Stimulated activated CD4-positive, alpha-beta T cell treated with anti-CD3 and anti-CD28 coated beads, Interleukin-4, amount 100 ng/mL, for 48 hours (primary cell): ENCODE measurements at regions not wholly inside any gene's neighbourhood (a gene's known extent, or its start where the extent isn't known, plus 50 kb on each side); places are given as distances from the start of the nearest gene placed in this dataset.
"Not testable (repeated sequence)": the region's sequence is repeated elsewhere in the genome, so short reads cannot be mapped to it uniquely, and the experiment has no call there.

Experiments
- DNase-seq, 2 donors: peaks; one replicate each; pipeline ENCODE4 v3.0.0-alpha.2; 2020; ENCODE audit warnings: low read depth in 2 of 2

DNA sequence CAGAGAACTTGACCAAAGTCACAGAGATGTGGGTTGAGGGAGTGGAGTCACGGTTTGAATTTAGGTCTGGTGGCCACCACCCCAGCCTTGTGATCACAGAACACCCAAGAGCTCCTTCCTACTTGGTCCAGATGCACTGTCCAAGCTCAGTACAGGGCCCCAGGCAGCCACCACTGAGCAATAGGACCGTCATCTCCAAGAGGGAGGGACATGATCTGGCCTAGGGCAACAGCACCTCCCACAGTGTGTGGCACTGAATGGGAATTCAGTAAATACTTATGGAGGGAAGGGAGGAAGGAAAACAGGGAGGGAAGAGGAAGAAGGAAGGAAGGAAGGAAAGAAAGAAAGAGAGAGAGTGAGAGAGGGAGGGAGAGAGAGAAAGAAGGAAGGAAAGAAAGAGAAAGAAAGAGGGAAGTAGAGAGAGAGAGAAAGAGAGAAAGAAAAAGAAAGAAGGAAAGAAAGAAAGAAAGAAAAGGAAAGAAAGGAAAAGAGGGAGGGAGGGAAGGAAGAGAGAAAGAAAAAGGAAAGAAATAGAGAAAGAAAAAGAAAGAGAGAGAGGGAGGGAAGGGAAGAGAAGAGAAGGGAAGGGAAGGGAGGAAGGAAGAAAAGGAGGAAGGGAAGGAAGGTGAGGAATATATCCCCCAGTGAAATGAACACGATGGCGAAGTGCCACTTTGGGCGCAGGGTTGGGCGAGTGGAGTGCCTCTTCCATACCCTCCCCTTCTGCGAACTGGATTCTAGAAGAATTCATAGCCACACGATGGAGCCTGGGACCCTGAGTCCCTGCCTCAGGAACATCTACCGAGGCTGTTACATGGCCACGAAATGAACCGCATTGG is 243.7 kb downstream of the TFAP2C start:
- DNase-seq, result no peak

DNA sequence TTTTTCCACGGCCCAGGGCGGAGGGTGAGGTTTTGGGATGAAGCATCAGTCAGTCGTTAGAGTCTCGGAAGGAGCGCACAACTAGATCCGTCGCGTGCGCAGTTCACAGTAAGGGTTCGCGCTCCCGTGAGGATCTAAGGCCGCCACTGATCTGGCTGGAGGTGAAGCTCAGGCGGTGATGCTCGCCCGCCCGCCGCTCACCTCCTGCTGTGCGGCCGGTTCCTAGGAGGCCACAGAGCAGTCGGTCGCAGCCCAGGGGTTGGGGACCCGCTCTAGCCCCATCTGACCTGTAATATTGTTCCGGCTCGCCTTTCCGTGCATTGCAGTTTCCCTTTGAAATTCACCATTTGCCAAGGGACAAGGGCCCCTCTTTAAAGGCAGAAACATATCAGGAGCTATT is 244.7 kb downstream of the TFAP2C start:
- DNase-seq, result no peak

DNA sequence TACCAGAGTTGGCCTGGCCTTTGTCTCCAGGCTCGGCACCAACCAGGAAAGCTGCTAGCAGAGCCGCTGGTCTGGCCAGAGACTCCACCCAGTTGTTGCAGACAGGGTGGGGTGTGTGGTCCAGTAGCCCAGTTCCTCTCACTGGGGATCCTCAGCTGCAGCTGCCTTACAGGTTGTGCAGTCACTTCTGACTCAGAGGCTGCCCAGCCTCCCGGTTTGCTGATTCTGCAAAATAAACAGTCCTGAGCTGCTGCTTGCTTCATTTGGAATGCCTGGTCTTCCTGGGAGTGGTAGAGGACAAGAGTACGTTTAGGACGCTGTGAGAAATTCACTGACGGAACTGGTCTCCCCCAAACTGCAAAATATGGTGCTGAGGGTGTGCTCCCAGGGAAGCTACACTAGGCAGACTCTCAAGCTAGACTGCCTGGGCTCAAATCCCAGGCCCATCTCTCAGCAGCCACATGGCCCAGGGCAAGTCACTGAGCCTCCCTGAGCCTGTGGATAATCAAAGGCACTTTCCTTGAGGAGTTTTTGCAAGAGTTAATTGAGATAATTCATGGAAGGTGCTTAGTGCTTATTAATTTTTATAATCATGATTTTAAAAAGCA is 246.1 kb downstream of the TFAP2C start:
- no peak for DNase-seq

DNA sequence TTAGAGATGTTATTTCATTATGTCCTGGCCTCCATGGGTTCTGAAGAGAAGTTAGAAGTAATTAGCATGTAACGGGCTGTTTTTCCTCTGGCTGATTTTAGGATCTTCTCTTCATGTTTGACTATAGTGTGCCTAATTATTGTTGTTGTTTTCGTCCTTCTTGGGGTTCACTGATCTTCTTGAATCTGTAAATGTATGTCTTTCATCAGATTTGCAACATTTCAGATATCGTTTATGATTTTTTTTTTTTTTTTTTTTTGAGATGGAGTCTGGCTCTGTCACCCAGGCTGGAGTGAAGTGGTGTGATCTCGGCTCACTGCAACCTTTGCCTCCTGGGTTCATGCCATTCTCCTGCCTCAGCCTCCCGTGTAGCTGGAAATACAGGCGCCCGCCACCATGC is 246.7 kb downstream of the TFAP2C start:
- DNase-seq, result no peak

DNA sequence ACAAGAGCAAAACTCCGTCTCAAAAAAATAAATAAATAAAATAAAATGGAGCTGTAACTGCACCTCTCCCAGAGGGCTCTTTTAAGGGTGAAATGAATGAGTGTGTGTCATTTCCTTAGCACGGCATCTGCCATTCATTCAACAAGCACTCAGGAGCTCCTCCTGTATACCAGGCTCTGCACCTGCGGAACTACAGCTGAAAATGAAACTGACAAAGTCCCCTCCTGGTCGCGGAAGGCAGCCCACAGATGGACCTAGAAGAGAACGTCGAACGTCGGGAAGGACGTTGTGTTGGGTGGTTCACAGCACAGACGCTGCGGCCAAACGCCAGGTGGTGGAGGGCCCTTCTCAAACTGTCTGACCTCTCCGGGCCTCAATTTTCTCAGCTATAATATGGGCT is 256.4 kb downstream of the TFAP2C start:
- DNase-seq, result no peak

DNA sequence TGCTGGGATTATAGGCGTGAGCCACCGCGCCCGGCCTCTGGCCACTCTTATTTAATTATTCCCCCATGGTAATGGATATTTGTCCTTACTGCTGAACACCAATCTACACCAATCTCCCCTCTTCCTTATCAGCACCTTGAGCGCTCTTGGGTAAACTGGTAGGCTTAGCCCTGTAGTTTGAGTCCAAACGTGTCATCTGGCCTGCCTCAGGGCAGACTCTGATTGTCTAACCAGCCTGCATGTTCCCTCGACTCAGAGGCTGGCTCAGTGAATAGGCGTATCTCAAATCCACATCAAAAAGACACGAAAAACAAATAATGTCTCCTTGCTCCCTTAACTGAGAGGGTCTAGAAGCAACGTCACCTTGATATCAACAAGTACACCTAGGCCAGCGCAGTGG is 260.9 kb downstream of the TFAP2C start:
- no peak for DNase-seq

DNA sequence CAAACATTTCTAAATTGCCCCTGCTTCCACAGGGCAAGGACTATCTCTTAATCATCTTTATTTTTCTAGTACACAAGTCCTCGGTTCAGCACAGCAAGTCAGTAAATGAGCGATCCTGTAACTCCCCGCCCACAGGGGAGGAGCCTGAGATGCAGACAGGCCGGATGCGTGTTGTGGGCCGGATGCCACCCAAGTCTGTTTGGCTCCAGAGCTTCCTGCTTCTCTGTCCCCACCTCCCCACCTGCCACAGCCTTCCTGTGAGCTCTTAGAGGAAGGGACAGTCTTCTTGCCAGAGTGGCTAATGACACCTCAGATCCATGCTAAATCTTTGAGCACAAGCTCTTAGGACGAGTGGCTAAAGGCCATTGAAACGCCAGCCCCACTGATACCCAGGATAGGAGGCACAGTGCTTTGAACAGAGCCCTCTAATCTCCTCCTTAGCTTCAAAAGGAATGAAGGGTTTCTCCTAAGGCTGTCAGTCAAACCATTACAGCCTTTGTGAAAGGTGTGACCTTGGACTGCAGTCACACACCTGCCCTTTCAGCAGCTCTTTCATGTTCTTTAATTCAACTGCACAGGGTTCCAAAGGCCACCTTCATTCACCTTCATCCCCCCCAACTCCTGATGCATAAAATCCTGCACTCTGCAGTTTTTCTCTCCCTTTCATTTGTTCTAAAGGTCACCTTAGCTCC is 264.3 kb downstream of the TFAP2C start:
- DNase-seq, result peak in 1 of 2 donors; percentile 5

DNA sequence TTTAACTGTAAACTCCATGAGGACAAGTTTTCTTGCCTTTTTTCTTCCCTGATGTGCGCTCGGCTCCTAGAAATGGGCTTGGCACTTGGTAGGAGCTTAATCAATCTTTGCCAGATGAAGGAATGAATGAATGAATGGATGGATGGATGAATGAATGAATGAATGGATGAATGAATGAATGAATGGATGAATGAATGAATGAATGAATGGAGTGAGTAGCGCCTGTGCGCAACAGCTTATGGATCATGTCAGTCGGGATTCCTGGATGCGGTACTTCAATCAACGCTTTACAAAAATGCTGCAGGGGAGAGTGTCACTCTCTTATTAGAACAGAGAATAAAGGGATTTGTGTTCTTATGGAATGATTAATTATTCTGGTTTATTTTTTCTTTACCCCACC is 267.3 kb downstream of the TFAP2C start:
- no peak for DNase-seq

DNA sequence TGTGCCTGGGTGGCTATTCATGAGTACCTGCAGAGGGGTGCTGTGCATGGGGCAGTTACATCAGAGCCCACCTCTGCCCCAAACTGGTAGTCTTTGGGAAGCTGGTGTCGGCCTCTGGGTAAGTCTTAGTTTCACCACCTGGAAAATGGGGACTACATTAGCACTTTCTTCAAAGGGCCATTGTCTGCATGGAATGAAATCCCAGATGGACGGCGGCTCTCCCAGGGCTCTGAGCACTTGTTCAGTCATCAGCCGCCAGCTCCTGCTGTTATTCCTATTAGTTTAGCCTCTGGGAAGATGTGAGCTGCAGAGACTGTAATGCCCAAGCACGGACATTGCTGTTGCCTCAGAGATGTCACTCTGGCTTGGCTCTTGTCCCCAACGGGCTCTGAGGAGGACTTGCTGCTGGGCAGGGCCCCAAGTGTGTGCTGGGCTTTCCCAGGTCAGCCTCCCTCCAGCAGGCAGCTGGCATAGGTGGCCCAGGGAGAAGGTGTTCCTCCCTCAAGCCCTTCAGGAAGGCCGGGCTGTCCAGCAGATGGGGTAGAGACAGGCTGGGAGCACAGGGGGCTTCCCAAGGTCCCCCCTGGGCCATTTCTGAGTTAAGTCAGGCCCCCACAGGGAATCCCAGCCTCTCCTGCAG is 268.3 kb downstream of the TFAP2C start:
- no peak for DNase-seq

DNA sequence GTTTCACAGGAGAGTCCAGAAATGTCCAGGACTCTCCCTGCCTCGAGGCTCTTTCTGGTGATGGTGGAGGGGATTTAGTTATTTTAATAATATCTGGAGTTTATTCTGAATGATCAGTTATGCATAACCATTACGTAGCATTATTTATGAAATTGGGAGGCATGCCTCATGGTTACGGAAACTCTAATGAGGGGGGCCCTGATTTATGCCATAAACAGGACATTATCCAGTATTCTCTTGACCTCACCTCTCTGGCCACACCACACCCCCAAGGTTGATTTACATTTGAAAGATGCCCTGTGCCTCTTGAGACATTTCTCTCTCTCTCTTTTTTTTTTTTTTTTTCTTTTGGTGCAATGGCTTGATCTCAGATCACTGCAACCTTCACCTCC is 268.8 kb downstream of the TFAP2C start:
- DNase-seq, result no peak

DNA sequence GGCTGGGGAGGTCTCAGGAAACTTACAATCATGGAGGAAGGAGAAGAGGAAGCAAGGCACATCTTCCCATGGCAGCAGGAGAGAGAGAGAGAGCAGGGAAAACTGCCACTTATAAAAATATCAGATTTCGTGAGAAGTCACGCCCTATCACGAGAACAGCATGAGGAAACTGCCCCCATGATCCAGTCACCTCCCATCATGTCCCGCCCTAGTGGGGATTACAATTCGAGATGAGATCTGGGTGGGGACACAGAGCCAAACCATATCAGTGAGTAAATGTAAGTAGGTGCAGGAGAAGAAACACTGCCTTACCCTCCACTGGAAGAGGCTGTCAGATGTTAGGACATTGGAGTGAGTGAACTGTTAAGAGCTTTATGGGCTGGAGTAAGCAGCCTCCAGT is 270.4 kb downstream of the TFAP2C start:
- no peak for DNase-seq

DNA sequence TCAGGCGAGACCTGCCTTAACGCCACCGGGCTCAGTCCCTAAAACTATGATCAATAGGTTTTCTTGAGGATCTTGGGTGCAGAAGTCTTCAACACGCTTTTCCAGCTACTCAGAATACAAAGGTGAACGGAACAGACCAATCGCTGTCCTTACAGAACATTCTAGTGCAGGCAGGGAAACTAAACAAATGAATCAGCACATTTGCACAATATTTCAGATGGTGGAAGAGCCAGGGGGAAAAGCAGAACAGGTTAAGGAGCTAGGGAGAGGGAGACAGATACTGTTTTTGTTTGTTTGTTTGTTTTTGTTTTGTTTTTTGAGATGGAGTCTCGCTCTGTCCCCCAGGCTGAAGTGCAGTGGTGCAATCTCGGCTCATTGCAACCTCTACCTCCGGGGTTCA is 271.1 kb downstream of the TFAP2C start:
- no peak for DNase-seq

DNA sequence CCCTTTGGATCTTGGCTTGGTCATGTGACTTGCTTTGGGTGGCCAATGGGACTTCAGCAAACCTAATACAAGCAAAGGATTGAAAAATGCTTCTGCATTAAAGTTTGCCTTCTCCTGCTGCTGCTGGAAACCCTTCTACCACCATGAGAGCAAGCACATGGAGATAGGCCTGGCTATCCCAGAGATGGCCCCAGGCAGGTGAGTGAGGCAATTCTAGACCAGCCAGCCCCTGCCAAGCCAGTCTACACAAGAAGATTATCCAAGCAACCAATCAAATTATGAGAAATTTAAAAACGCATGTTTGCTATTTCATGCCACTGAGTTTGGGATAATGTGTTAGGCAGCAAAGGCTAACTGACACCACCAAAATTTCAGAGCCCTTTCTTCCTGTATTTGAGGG is 274.3 kb downstream of the TFAP2C start:
- DNase-seq, result no peak

DNA sequence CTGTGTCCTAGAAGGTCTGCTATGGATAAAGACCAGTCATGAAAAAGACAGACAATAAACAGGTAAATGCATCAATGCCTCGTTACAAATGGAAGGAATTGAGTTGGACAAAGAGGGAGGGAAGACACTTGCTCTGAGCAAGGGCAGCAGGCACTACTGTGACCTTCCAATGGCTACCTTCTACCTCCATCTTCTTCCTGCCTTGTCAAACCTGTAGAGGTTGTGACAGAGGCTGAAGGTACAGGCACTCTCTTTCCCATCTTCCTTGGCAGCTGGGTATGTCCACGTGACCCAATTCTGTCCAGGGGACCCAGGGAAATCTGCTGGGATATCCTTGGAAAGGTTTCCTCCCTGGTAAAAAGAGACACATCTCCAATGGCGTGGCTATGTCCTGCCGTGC is 274.8 kb downstream of the TFAP2C start:
- no peak for DNase-seq

DNA sequence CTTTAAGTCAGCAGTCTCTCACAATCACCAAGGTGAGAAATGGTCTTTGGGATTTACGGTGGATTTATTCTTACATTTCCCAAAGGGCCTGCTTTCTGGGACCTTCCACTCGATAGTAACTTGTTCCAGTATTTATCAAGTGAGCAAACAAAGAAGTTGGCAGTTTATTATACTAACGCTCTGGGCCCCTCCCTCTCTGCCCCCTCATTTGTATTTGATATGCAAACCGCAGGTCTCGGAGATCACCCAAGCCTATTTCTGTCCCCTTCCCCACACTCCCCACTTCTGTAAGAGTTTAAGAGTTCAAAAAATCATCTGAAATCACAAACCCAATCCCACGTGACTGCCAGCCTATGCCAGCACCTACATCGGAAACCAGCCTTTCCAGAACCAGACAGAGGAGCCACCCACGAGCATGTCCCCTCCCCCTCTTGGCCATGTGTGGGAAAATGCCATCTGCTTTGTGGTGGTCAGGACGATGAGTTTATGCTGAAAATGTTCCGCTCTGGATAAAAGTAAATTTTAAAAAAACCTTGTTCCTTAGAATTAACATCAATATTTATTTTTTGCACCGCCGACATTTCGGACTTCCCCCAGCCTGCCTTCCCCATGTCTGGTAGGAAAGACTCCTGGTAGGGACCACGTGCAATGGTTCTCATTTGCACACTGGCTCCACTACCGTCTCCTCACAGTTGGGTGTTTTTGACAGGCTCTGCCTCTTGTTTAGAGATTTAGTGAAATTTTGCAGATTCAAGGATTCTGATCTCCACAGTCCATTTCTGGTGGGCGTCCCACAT is 281.0 kb downstream of the TFAP2C start:
- DNase-seq, result no peak

DNA sequence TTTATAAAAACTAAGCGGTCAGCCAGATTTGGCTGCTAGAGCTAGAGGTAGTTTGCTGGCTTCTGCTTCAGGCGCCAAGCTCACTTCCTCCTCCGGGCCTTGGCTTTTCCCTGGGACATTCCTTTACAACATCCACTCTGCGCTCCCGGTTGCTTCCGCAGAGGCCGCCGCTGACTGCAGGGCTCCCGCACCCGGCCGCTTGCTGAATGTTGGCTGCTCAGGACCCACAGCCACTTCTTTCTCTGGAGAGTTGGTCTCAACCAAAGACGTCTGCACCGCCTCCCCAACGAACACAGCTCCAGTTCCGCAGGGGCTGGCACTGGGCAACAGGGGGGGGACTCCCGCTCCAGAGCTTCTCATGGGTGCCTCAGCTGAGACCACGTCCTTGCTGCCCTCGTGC is 282.8 kb downstream of the TFAP2C start:
- no peak for DNase-seq

DNA sequence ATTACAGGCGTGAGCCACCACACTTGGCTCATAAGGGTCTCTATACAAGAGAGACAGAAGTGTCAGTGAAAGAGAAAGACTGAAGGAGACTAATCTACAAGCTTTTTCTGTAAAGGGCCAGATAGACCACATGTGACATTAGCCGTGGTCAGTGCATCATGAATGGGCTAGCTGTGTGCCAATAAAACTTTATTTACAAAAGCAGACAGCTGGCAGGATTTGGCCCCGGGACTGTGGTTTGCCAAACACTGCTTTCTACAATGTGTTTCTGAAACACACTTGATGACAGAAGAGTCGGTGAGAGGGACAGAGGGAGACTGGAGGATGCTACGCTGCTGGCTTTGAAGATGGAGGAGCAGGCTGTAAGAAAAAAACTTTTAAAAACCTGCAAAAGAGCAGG is 285.4 kb downstream of the TFAP2C start:
- no peak for DNase-seq

DNA sequence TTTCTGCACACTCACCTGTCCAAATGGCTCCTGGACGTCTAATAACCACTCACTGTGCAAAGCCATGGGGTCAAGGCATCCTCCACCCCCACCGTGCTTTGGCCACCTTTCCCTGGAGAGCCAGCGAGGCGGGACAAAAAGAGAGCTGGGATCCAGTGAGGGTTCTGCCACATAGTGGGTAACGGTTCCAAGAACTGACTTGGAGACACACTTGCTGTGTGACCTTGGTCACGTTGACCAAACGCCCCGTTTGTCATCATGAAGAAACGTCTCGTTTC is 287.2 kb downstream of the TFAP2C start:
- no peak for DNase-seq

DNA sequence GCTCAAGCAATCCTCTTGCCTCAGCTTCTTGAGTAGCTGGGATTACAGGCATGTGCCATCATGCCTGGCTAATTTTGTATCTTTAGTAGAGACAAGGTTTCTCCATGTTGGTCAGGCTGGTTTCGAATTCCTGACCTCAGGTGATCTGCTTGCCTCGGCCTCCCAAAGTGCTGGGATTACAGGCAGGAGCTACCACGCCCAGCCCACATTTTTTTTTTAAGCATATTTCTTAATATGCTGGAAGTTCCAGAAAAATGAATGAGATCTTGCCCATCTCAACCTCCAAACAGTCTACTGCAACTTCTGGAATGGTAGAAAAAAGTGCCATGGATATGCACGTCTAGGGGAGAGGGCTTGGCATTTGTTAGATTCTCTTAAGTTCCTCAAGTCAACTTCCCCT is 290.9 kb downstream of the TFAP2C start:
- DNase-seq, result not testable (repeated sequence)

DNA sequence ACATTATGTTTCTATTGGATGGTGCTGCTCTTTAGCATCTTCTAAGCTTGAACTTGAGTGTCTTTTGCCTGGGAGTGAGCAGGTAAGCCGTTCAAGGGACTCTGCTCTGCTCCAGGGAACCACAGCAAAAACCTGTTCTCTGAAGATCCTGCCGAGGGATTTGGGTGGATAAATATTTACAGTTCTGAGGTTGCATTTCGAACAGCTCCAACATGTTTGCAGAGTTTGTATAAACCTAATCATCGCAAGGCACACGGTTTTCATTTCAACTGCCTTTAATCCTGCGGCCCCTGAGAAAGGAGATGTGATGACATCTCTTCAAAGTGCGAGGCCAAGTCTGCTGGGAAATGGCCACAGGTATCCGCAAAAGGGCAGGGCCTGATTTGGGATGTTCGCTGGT is 293.4 kb downstream of the TFAP2C start:
- no peak for DNase-seq

DNA sequence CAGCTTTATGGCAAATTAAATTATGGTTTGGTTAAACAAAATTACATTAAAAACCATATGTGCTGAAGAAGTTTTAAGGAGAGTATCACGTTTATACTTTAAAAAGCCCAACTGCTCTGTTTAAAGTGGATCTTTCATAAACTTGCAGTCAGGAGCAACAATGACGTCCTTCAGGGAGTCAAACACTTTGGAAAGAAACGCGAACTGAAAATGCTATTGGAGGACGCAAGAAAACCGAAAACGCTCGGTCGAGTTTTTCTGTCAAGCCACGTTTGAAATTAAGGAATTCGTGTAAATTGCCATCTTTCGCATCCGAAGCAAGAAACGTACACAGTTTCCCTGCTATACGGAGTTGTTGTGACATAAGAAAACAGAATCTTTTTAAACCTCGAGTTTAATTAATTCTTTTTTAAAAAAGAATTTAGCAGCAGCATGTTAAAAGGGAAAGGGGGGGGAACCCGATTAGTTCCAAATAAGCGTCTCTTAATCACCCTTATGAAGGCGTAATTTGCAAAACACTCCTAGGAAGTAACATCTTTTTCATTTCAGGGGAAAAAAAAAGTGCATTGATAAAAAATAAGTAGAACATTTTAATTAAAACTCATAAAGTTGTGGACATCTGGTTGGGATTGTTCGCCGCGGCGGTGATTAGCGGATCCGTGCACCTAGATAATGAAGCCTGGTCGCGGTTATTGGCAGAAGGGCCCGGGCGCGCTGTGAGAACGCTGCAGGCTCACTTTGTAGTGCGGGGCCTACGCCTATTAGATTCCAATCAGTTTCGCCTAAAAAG is 295.4 kb downstream of the TFAP2C start:
- no peak for DNase-seq
